ENCODE measurements at regions not wholly inside any gene's neighbourhood (a gene's known extent, or its start where the extent isn't known, plus 50 kb on each side); places are given as distances from the start of the nearest gene placed in this dataset.

- no peak for TF ChIP-seq CTCF (IDR thresholded peaks at IDR 0.05)
- TF ChIP-seq POLR2A (IDR thresholded peaks at IDR 0.05): no peak
- no peak for TF ChIP-seq EP300 (IDR thresholded peaks at IDR 0.05)
Observed at GRCh38 chr1:90837420-90837819, 120.3 kb upstream of the BARHL2 start.

All from ovary (tissue), 3 donors.